K562 (cell line): ENCODE measurements at regions not wholly inside any gene's neighbourhood (a gene's known extent, or its start where the extent isn't known, plus 50 kb on each side); places are given as distances from the start of the nearest gene placed in this dataset.

Experiments
- ATAC-seq: fragments of 200-7000 bp; cut with Tn5 transposase; 3 replicates; pipeline ENCODE4 v1.9.1; 2020; ENCODE audit warnings: moderate library complexity
- BruUV-seq: library from RNA; stranded (reverse); fragments of 400-500 nt; replicated peaks from 2 replicates; lab custom pipeline; 2021; lab: Mats Ljungman, UMichigan
- CTCF ChIA-PET: fragments of 300-600 bp; formaldehyde crosslinking; extraction: SDS; loops from one replicate; lab custom pipeline; 2021; ENCODE audit warnings: low intra/inter-chr PET ratio; lab: Yijun Ruan, JAX
- POLR2A ChIA-PET: fragments of 300-600, 350-650 bp; sonication (Branson Sonifier 250); formaldehyde crosslinking; extraction: SDS; loops from one replicate; lab custom pipeline; 2021; ENCODE audit warnings: antibody characterized with exemption, inconsistent platforms; lab: Yijun Ruan, JAX
- DNase-seq, 4 experiments: peaks; one replicate each; pipeline versions ENCODE4 v3.0.0 to v3.0.0-alpha.2; 2011 to 2018; ENCODE audit warnings: low spot score in 3 of 4, mixed read lengths in 3 of 4; ENCODE audit errors: extremely low read depth in 1 of 4
- FAIRE-seq: peaks from 2 replicates; lab custom pipeline; 2011; peaks lifted over from hg19 to GRCh38; lab: Jason Lieb, UNC
- H2AFZ ChIP-seq: 2 replicates; pipeline ENCODE4 v1.6.0; 2011; ENCODE audit warnings: low read depth, low read length, control low read depth, inconsistent platforms
- H3K27ac ChIP-seq: fragments of 200-600 bp; 3 replicates; pipeline ENCODE4 v1.8.0; 2011; ENCODE audit warnings: low read depth, mild to moderate bottlenecking, control low read depth, inconsistent platforms, low read length, moderate library complexity, mixed read lengths; ENCODE audit errors: extremely low read depth
- H3K27me3 ChIP-seq, 2 experiments: fragments of 300-600 bp in 1 of 2; 2 replicates in 1 of 2; 3 replicates in 1 of 2; pipeline versions ENCODE4 v1.6.0 to v1.8.0; 2011; ENCODE audit warnings: inconsistent platforms in 2 of 2, low read length in 2 of 2, mild to moderate bottlenecking in 1 of 2, mixed read lengths in 1 of 2, moderate library complexity in 1 of 2; ENCODE audit not compliant: control insufficient read depth in 2 of 2, insufficient read depth in 2 of 2
- H3K36me3 ChIP-seq: fragments of 300-600 bp; 3 replicates; pipeline ENCODE4 v1.8.0; 2011; ENCODE audit warnings: mild to moderate bottlenecking, low read length, inconsistent platforms; ENCODE audit not compliant: control insufficient read depth, insufficient read depth
- H3K4me1 ChIP-seq, 2 experiments: fragments of 200-600 bp in 1 of 2; replicated peaks in 1 of 2; 2 replicates in 1 of 2; 3 replicates in 1 of 2; pipeline versions ENCODE4 v1.5.1 to v1.8.0; 2011; ENCODE audit warnings: inconsistent platforms in 2 of 2, low read length in 2 of 2, mild to moderate bottlenecking in 1 of 2, mixed read lengths in 1 of 2, moderate library complexity in 1 of 2; ENCODE audit not compliant: control insufficient read depth in 2 of 2, insufficient read depth in 2 of 2
- H3K4me2 ChIP-seq: 2 replicates; pipeline ENCODE4 v1.6.1; 2011; ENCODE audit warnings: low read length, control low read depth, inconsistent platforms, mixed read lengths; ENCODE audit not compliant: insufficient read depth
- H3K4me3 ChIP-seq: fragments of 200-600 bp; sonication (generic), shearing (Covaris generic); 2 replicates; pipeline ENCODE4 v1.5.1; 2016; ENCODE audit warnings: control low read depth, inconsistent platforms
- H3K79me2 ChIP-seq: fragments of 200-600 bp; 3 replicates; pipeline ENCODE4 v1.8.0; 2011; ENCODE audit warnings: low read length, inconsistent platforms; ENCODE audit not compliant: control insufficient read depth, insufficient read depth
- H3K9ac ChIP-seq, 2 experiments: 2 replicates each; pipeline versions ENCODE4 v1.6.0 to v1.6.1; 2011; ENCODE audit warnings: low read depth in 2 of 2, low read length in 2 of 2, control low read depth in 1 of 2, inconsistent platforms in 1 of 2, mild to moderate bottlenecking in 1 of 2, mixed read lengths in 1 of 2; ENCODE audit not compliant: insufficient read depth in 1 of 2
- H3K9me1 ChIP-seq: one replicate; pipeline ENCODE4 v1.6.0; 2011; ENCODE audit warnings: inconsistent platforms, mild to moderate bottlenecking, low read length, moderate library complexity; ENCODE audit not compliant: control insufficient read depth, insufficient read depth
- H3K9me3 ChIP-seq: replicated peaks from 2 replicates; pipeline ENCODE4 v1.5.1; 2011; ENCODE audit warnings: low read depth, low read length, inconsistent platforms; ENCODE audit not compliant: control insufficient read depth, insufficient read depth
- H4K20me1 ChIP-seq: replicated peaks from 2 replicates; pipeline ENCODE4 v1.6.1; 2011; ENCODE audit warnings: low read length, inconsistent platforms, mixed read lengths; ENCODE audit not compliant: control insufficient read depth, insufficient read depth
- ATF1 ChIP-seq, 2 experiments: fragments of 450-650 bp in 1 of 2; IDR thresholded peaks; 2 replicates each; pipeline ENCODE4 v1.6.1; 2016; ENCODE audit warnings: missing compliant biosample characterization in 1 of 2, missing genetic modification characterization in 1 of 2
- CREBBP ChIP-seq: IDR thresholded peaks from one replicate; pipeline ENCODE4 v1.6.1; 2012; ENCODE audit warnings: low read depth, mild to moderate bottlenecking, control low read depth, inconsistent platforms, low read length
- GABPB2 ChIP-seq: fragments of 250-450 bp; sonication (Bioruptor Pico); conservative IDR thresholded peaks from 2 replicates; pipeline ENCODE4 v1.5.1; 2021; ENCODE audit warnings: mild to moderate bottlenecking
- ILF3 ChIP-seq: fragments of 450-650 bp; IDR thresholded peaks from 2 replicates; pipeline ENCODE4 v1.6.1; 2018; ENCODE audit warnings: antibody characterized with exemption, mild to moderate bottlenecking, moderate library complexity, borderline replicate concordance
- IRF1 ChIP-seq: sonication (generic); formaldehyde crosslinking; IDR thresholded peaks from 2 replicates; pipeline ENCODE4 v1.8.0; 2022; ENCODE audit warnings: missing genetic modification reagents, mild to moderate bottlenecking, borderline replicate concordance
- OTX1 ChIP-seq: fragments of 450-650 bp; formaldehyde crosslinking; IDR thresholded peaks from 2 replicates; pipeline ENCODE4 v1.4.0; 2022; ENCODE audit warnings: mild to moderate bottlenecking
- TRIM25 ChIP-seq: fragments of 450-650 bp; IDR thresholded peaks from 2 replicates; pipeline ENCODE4 v1.7.0; 2016; ENCODE audit warnings: borderline replicate concordance
- ZNF212 ChIP-seq: fragments of 450-650 bp; formaldehyde crosslinking; IDR thresholded peaks from 2 replicates; pipeline ENCODE4 v1.4.0; 2020; ENCODE audit warnings: mild to moderate bottlenecking
- ZNF324 ChIP-seq: fragments of 250-450 bp; sonication (Bioruptor Pico); IDR thresholded peaks from 2 replicates; pipeline ENCODE4 v1.4.0; 2020; ENCODE audit warnings: mild to moderate bottlenecking
- ZNF589 ChIP-seq: fragments of 200-800 bp; sonication (Bioruptor generic); IDR thresholded peaks from 2 replicates; pipeline ENCODE4 v1.6.1; 2016; ENCODE audit warnings: low read depth, missing genetic modification characterization, missing compliant biosample characterization
- ZNF75A ChIP-seq: fragments of 450-650 bp; formaldehyde crosslinking; IDR thresholded peaks from 2 replicates; pipeline ENCODE4 v1.4.0; 2020; ENCODE audit warnings: mild to moderate bottlenecking
- WGBS: fragments of 100-300 bp; shearing (Covaris generic); methylation state at CpG from one replicate; pipeline ENCODE4 v1.1.6; 2016; ENCODE audit warnings: low coverage, mixed read lengths; ENCODE audit not compliant: insufficient coverage; ENCODE audit errors: missing lambda C conversion rate; 5-methylcytosine and 5-hydroxymethylcytosine counted together
- in situ Hi-C: fragments of 300-500 bp; cut with MboI; formaldehyde crosslinking; loops from 4 replicates; pipeline ENCODE4 v1.15.0; 2018; ENCODE audit warnings: inconsistent platforms, mixed read lengths
- intact Hi-C: fragments of 100-400 bp; cut with micrococcal nuclease; formaldehyde crosslinking; loops from 2 replicates; pipeline ENCODE4 v1.14.2; 2022
- TF ChIP-seq, protein P1 (sequence below): fragments of 450-650 bp; formaldehyde crosslinking; IDR thresholded peaks from 2 replicates; pipeline ENCODE4 v1.4.0; 2020; ENCODE audit warnings: mild to moderate bottlenecking, moderate library complexity

DNA sequence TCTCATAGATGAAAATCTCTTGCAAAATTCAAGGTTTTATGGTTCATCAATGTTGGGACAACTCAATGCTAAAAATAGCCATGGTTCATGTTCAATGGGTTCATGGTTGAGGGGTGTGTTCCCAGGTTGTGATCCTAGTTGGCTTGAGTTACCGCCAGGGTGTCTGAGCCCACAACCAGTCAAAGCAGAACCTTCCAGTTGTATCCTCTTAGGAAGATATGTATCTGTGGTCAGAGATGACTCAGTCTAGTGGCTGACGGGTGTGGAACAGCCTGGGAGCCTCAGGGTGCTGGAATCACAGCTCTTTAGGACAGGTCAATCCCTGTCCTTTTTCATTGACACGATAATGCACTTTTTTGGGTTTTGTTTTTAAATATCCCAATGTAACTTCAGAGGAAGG, 192.3 kb upstream of the NR3C2 start:
- Histone ChIP-seq H3K9me3 (no peaks in the 10 kb centered on the region), H3K9ac (no peak overlapping the region), H3K4me3 (no peak overlapping the region), H3K4me1 (no peaks in the 10 kb centered on the region)
- intact Hi-C loops, result no loop called here
- TF ChIP-seq IRF1 (CRISPR knock-in tag), result no peak
- TF ChIP-seq, all 486 proteins: peak for 0
- Histone ChIP-seq H2AFZ (no peak overlapping the region), H3K79me2 (no peaks in the 10 kb centered on the region), H4K20me1 (no peaks in the 10 kb centered on the region), H3K27me3 (no peaks in the 10 kb centered on the region), H3K4me2 (no peak overlapping the region), H3K27ac (no peak overlapping the region), H3K9me1 (no peaks in the 10 kb centered on the region), H3K36me3 (no peaks in the 10 kb centered on the region)
- ATAC-seq (no peak), FAIRE-seq (no peak), DNase-seq (no peak)
- no TSS peak for BruUV-seq
- in situ Hi-C loops, result no loop called here
- POLR2A ChIA-PET, result no interaction called here
- WGBS, result 0% methylated on average over 3 of the region's 3 CpGs
- CTCF ChIA-PET, result no interaction called here

DNA sequence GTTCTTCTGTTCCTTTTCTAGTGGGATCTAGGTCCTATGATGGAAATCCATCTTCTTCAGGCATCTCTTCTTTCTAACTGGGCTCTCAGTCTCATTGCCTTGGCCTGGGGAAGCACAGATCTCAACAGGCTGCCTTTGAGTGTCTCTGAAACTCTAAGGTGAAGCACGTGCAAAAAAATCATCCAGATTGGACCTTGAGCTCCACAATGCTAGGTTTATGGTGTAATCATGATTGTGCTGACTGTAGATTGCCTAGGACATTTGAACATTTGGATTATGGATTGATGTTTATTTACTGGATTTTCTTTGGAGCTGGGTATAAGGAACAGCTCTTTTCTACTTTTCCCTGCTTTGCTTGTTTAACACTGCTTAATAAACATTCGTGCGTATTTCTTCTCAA, 191.5 kb upstream of the NR3C2 start:
- H4K20me1 ChIP-seq, result no peaks in the 10 kb centered on the region
- intact Hi-C loops, result no loop called here
- no peaks in the 10 kb centered on the region for H3K9me1 ChIP-seq
- DNase-seq, result no peak
- H3K4me3 ChIP-seq, result no peak overlapping the region
- H3K4me1 ChIP-seq, result no peaks in the 10 kb centered on the region
- ATAC-seq, result no peak
- BruUV-seq, result no TSS peak
- ChIA-PET POLR2A (no interaction called here), CTCF (no interaction called here)
- H3K4me2 ChIP-seq, result no peak overlapping the region
- in situ Hi-C loops, result no loop called here
- H3K9ac ChIP-seq, result no peak overlapping the region
- no peaks in the 10 kb centered on the region for H3K9me3 ChIP-seq
- no peaks in the 10 kb centered on the region for H3K79me2 ChIP-seq
- no peaks in the 10 kb centered on the region for H3K36me3 ChIP-seq
- no peak for FAIRE-seq
- H3K27me3 ChIP-seq, result no peaks in the 10 kb centered on the region
- 0% methylated on average over 3 of the region's 3 CpGs for WGBS
- H3K27ac ChIP-seq, result no peak overlapping the region
- no peak overlapping the region for H2AFZ ChIP-seq
- TF ChIP-seq OTX1 (CRISPR knock-in tag) (no peak), ZNF212 (CRISPR knock-in tag) (no peak), GABPB2 (CRISPR knock-in tag) (no peak), TRIM25 (no peak), ZNF324 (CRISPR knock-in tag) (no peak), ZNF589 (no peak), ILF3 (no peak), ATF1 (CRISPR knock-in tag; IDR thresholded peaks at IDR 0.05) (no peak), ATF1 (tag; IDR thresholded peaks at IDR 0.05) (no peak), ZNF75A (no peak), CREBBP (no peak)
- TF ChIP-seq, protein P1, sequence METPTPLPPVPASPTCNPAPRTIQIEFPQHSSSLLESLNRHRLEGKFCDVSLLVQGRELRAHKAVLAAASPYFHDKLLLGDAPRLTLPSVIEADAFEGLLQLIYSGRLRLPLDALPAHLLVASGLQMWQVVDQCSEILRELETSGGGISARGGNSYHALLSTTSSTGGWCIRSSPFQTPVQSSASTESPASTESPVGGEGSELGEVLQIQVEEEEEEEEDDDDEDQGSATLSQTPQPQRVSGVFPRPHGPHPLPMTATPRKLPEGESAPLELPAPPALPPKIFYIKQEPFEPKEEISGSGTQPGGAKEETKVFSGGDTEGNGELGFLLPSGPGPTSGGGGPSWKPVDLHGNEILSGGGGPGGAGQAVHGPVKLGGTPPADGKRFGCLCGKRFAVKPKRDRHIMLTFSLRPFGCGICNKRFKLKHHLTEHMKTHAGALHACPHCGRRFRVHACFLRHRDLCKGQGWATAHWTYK, result no peak
